ENCODE measurements at regions not wholly inside any gene's neighbourhood (a gene's known extent, or its start where the extent isn't known, plus 50 kb on each side); places are given as distances from the start of the nearest gene placed in this dataset.

DNA sequence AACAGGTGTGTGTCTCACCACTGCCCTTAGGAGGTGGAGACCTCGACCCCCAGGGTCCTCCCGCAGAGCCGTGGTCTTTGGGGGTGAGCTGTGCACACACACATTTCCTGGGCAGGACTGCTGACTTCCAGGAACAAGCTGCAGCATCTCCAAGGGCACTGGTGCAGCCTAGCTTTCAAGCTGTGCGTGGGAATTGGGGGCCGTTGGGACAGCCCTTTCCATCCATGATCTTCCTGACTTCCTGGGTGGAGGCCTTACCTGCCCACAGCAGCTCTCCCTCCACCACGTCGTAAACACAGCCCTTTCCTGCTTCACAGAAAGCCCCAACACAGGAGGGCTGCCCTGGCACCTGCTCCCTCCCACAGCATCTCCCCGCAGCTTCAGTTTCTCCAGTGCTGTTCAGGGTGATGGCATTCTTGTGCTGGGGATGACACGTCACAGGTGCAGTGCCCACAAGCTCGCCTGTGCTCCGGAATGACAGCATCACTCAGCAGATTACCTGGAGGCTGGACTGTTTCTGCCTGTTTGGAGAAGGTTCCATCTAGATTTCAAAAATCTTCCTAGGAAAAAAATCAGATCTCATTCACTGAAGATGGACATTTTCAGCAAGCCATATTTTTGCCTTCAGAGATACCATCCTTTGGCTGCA, 208.0 kb upstream of the PPP2R2D start:
- Histone ChIP-seq H3K79me2 (ENCODE audit: control insufficient read depth, insufficient read depth, low read length) (no peaks in the 10 kb centered on the region), H3K4me1 (ENCODE audit: control insufficient read depth, extremely low read depth, insufficient read depth, low read length) (no peaks in the 10 kb centered on the region), H3K27ac (ENCODE audit: insufficient read depth, low read depth, low read length) (no peak overlapping the region), H3K4me2 (ENCODE audit: insufficient read depth, low read length) (no peak overlapping the region), H2AFZ (ENCODE audit: low read depth, low read length) (no peak overlapping the region), H3K4me3 (replicated peaks in 1 of 3; ENCODE audit: insufficient read depth in 1 of 3, low read depth in 1 of 3, low read length in 3 of 3) (no peak overlapping the region), H3K27me3 (ENCODE audit: control insufficient read depth in 2 of 2, insufficient read depth in 2 of 2, low read length in 2 of 2) (no peaks in the 10 kb centered on the region), H3K36me3 (ENCODE audit: control insufficient read depth in 2 of 2, extremely low read depth in 1 of 2, insufficient read depth in 2 of 2, low read length in 2 of 2) (no peaks in the 10 kb centered on the region), H4K20me1 (replicated peaks; ENCODE audit: control insufficient read depth, extremely low read depth, insufficient read depth, low read length) (no peaks in the 10 kb centered on the region), H3K9me1 (replicated peaks; ENCODE audit: control insufficient read depth, extremely low read depth, insufficient read depth, low read length) (no peaks in the 10 kb centered on the region), H3K9me3 (replicated peaks; ENCODE audit: control insufficient read depth, insufficient read depth, low read length) (peaks cover 6% of the 10 kb centered on the region), H3K9ac (replicated peaks; ENCODE audit: extremely low read depth, insufficient read depth, low read length) (no peak overlapping the region)
- DNase-seq (ENCODE audit: low read depth, low spot score) (no peak), FAIRE-seq (no peak)
- dilution Hi-C loops (cut with MboI; ENCODE audit: extremely low pct_ligation_motif_present, low sequenced_read_pairs): no loop called here
- TF ChIP-seq POLR2AphosphoS5 (IDR thresholded peaks at IDR 0.05; ENCODE audit: insufficient read depth, low read depth, low read length) (no peak), FOS (IDR thresholded peaks at IDR 0.05; ENCODE audit: borderline replicate concordance, insufficient read depth, low read length) (no peak), MYC (IDR thresholded peaks at IDR 0.05; ENCODE audit: low read depth, low read length) (no peak), GATA2 (IDR thresholded peaks at IDR 0.05; ENCODE audit: insufficient read depth, insufficient read length, low read depth, low read length) (no peak), POLR2A (IDR thresholded peaks at IDR 0.05; ENCODE audit: low read depth, low read length) (no peak), EZH2 (IDR thresholded peaks at IDR 0.05; ENCODE audit: borderline replicate concordance, low read depth, low read length, severe bottlenecking) (no peak), JUN (IDR thresholded peaks at IDR 0.05; ENCODE audit: borderline replicate concordance, insufficient read depth, insufficient read length, low read depth) (no peak), CTCF (IDR thresholded peaks at IDR 0.05; ENCODE audit: extremely low read depth in 1 of 2, insufficient read depth in 1 of 2, low read depth in 1 of 2, low read length in 2 of 2) (no peak)
- TF ChIP-seq, protein P1, sequence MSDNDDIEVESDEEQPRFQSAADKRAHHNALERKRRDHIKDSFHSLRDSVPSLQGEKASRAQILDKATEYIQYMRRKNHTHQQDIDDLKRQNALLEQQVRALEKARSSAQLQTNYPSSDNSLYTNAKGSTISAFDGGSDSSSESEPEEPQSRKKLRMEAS (IDR thresholded peaks at IDR 0.05; ENCODE audit: insufficient read depth, insufficient read length): no peak
- POLR2A ChIA-PET: no interaction called here
- CTCF ChIA-PET: no interaction called here
- intact Hi-C loops (cut with micrococcal nuclease): no loop called here
- no TSS peak for BruUV-seq (replicated peaks)
